ENCODE measurements at regions not wholly inside any gene's neighbourhood (a gene's known extent, or its start where the extent isn't known, plus 50 kb on each side); places are given as distances from the start of the nearest gene placed in this dataset.

GRCh38 chr11:104327861-104328511 is 164.0 kb upstream of the PDGFD start (continued):
- TF ChIP-seq SREBF2 (CRISPR knock-in tag; IDR thresholded peaks at IDR 0.05) = no peak
- no peak for TF ChIP-seq POLR2G (IDR thresholded peaks at IDR 0.05; ENCODE audit: low read depth, low read length)
- TF ChIP-seq SNIP1 (IDR thresholded peaks at IDR 0.05; ENCODE audit: low read depth) = no peak

GRCh38 chr11:104325093-104325492 is 161.1 kb upstream of the PDGFD start:
- Histone ChIP-seq H3K79me2 (ENCODE audit: control insufficient read depth, insufficient read depth, low read length) (no peaks in the 10 kb centered on the region), H2AFZ (ENCODE audit: low read depth, low read length) (no peak overlapping the region), H3K9me3 (replicated peaks; ENCODE audit: control insufficient read depth, insufficient read depth, low read depth, low read length) (no peaks in the 10 kb centered on the region), H3K4me3 (no peak overlapping the region), H3K27me3 (ENCODE audit: control insufficient read depth in 2 of 2, insufficient read depth in 2 of 2, low read length in 2 of 2) (no peaks in the 10 kb centered on the region), H3K4me1 (replicated peaks in 1 of 2; ENCODE audit: control insufficient read depth in 2 of 2, insufficient read depth in 2 of 2, low read length in 2 of 2) (no peaks in the 10 kb centered on the region), H3K27ac (ENCODE audit: extremely low read depth, low read depth, low read length) (no peak overlapping the region), H3K4me2 (ENCODE audit: insufficient read depth, low read length) (no peak overlapping the region), H3K9ac (ENCODE audit: insufficient read depth in 1 of 2, low read depth in 2 of 2, low read length in 2 of 2) (no peak overlapping the region), H4K20me1 (replicated peaks; ENCODE audit: control insufficient read depth, insufficient read depth, low read length) (no peaks in the 10 kb centered on the region), H3K36me3 (ENCODE audit: control insufficient read depth, insufficient read depth, low read length) (no peaks in the 10 kb centered on the region), H3K9me1 (ENCODE audit: control insufficient read depth, insufficient read depth, low read length) (no peaks in the 10 kb centered on the region)
- CTCF ChIA-PET (ENCODE audit: low intra/inter-chr PET ratio) = no interaction called here
- DNase-seq (ENCODE audit: extremely low read depth in 1 of 4, low spot score in 3 of 4) (no peak), FAIRE-seq (no peak), ATAC-seq (no peak)
- POLR2A ChIA-PET = no interaction called here
- in situ Hi-C loops (cut with MboI) = no loop called here
- 0% methylated on average over 1 of the region's 1 CpG for WGBS (ENCODE audit: insufficient coverage, low coverage, missing lambda C conversion rate)
- intact Hi-C loops (cut with micrococcal nuclease) = no loop called here
- no TSS peak for BruUV-seq (replicated peaks)
- TF ChIP-seq CUX1 (CRISPR knock-in tag; IDR thresholded peaks at IDR 0.05) (no peak), FOS (IDR thresholded peaks at IDR 0.05; ENCODE audit: extremely low read depth, insufficient read length) (no peak), MLX (CRISPR knock-in tag; conservative IDR thresholded peaks at IDR 0.05) (no peak), KDM1A (IDR thresholded peaks at IDR 0.05) (no peak), ZNF384 (IDR thresholded peaks at IDR 0.05; ENCODE audit: low read depth, low read length) (no peak), ZNF695 (CRISPR knock-in tag; IDR thresholded peaks at IDR 0.05) (no peak)

Measured in K562 (cell line).